ENCODE measurements at regions not wholly inside any gene's neighbourhood (a gene's known extent, or its start where the extent isn't known, plus 50 kb on each side); places are given as distances from the start of the nearest gene placed in this dataset.
"Not testable (repeated sequence)": the region's sequence is repeated elsewhere in the genome, so short reads cannot be mapped to it uniquely, and the experiment has no call there.

DNA sequence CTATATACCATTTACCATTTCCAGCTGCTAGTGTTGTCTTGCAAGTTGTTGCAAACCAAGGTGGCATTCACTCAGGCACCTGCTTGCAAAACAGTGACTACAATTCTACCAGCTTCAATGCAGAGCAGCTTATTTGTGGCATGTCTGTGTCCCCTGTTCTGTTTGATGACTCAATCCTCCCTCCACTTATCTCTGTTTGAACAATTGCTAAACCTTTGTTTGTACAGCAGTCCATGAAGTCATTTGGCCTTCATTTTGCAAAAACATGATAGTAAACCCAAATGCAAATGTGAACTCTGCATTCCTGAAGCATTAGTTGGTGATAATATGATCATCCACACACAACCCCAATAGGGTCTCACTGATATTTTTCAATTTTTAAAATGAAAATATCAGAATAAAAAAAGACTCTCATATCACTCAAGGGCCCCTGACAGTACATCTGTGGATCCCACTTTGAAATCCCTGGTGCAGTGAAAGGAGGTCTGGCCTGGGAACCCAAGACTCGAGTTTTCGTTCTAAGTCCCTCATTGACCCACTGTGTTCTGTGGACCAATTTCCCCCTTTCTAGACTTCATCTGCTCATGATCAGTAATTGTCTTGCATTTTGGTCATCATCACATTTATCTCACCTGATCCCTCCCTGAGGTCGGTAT lies 425.4 kb downstream of the RPS24 start:
- no peak for DNase-seq (ENCODE audit: low spot score)

GRCh38 chr10:78459639-78460037 lies 426.0 kb downstream of the RPS24 start:
- DNase-seq (ENCODE audit: low spot score) = no peak

DNA sequence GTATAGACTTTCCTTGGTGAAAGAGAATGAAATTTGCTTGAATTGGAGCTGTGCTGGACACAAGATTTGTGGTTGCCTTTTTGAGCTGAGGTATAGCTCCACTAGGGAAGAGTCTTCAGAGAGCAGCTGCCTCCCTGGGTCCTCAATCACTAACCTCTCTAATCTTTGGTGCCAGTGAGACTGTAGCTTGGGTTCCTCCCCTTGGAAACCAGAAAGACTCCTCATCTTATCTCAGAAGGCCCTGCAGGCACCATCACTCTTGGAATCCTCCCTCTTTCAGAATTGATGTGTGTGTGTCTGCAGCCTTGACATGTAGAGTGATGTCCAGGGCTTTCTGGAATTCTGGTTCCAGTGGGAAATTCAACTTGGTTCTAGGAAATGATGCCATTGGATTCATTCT lies 426.5 kb downstream of the RPS24 start:
- no peak for DNase-seq (ENCODE audit: low spot score)

GRCh38 chr10:78461333-78461732 lies 427.7 kb downstream of the RPS24 start:
- no peak for DNase-seq (ENCODE audit: low spot score)

- no peak for DNase-seq (ENCODE audit: low spot score)
Measured at GRCh38 chr10:78462176-78462575, 428.5 kb downstream of the RPS24 start.

DNA sequence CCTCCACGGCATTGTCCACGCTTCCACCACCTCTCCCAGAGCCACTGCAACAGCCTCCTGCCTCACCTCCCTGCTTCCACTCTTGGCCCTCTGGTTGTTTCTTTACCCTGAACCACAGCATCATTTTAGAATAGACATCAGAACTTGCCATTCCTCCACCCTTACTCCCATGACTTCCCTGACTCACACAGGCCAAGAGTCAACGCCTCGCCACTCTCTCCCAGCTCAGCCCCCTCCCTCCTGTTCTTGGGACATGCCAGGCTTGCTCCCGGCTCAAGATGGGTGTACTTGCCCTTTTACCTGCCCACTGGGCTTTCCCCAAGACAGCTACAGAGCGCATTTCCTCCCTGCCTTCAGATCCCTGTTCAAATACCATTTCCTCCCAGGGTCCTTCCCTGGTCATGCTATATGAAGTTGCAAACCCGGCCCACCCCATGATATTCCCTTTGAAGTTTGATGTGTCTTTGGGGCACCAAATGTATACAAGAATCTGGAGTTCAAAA lies 429.1 kb downstream of the RPS24 start:
- no peak for DNase-seq (ENCODE audit: low spot score)

DNA sequence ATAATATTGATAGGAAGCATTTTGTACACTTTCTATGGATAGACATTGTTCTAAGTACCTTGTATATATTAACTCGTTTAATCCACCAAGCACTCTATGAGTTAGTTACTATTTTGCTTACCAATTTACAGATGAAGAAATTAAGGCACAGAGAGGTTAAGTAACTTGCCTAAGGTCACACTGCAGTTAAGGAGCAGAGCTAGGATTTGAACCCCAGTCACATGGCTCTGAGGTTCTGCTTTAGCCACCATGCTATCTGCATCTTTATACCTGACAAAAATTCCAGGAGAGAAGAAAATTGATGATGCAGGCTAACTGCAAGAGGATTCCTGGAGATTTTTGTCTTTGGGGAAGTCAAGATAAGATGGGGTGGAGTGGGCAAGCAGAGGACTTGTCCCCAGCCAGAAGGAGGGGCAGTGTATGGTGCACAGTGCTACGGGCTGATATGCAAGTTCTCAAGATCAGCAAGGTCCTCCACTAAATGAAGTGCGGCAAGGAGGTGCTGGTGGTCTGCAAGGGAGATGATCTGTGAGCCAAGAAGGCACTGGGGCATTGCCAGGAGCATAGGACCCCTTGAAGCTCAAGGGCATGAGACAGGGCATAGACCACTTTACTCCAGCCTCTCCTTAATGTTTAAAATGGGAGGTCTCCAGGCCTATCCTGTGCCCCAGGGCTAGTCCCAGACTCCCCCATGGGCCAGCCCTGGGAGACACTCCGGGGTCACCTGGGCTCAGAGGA lies 430.6 kb downstream of the RPS24 start:
- no peak for DNase-seq (ENCODE audit: low spot score)

DNA sequence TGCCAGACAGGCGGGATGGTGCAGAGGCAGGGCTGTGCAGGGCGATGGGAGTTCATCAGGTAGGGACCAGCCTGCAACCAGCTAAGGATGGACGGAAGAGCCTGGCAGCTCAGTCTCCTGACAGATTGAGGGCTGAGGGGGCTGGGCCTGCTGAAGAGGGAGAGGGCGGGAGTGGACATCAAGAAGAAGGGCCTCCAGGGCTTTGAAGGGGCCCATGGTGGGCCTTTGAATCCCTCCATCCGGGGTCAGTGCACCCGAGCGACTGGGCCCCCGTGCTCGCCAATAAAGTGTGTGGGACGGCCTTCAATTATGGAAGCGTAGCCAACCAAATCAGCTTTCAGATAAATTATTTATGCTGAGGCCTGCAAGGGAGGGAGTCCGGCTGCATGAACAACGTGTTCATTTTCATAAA lies 431.2 kb downstream of the RPS24 start:
- DNase-seq (ENCODE audit: low spot score) = no peak

GRCh38 chr10:78465431-78465830 lies 431.8 kb downstream of the RPS24 start:
- DNase-seq (ENCODE audit: low spot score) = no peak

DNA sequence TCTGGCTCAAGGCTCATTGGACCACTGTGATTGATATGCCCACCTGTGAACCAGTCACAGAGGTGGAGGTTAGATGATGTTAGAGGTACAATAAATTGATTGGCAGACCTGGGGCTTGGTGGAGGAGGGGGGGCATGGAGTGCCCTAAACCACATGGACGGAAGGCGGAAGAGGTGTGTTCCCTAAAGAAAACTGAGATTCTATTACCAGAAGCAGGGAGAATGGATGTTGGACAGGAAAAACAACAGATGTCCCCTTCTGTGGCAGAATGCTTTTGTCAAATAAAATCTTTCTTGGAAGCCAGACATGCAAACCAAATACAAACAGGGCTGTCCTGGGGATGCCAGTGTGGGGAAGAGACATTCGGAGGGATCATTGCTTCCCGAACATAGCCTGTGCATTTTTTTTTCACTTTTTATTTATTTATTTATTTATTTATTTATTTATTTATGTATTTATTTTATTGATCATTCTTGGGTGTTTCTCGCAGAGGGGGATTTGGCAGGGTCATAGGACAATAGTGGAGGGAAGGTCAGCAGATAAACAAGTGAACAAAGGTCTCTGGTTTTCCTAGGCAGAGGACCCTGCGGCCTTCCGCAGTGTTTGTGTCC lies 433.9 kb downstream of the RPS24 start:
- DNase-seq (ENCODE audit: low spot score) = no peak

GRCh38 chr10:78468731-78469130 lies 435.1 kb downstream of the RPS24 start:
- not testable (repeated sequence) for DNase-seq (ENCODE audit: low spot score)

- DNase-seq (ENCODE audit: low spot score) = no peak
Measured at GRCh38 chr10:78470267-78471103, 436.8 kb downstream of the RPS24 start.

- no peak for DNase-seq (ENCODE audit: low spot score)
Measured at GRCh38 chr10:78471326-78471722, 437.7 kb downstream of the RPS24 start.

DNA sequence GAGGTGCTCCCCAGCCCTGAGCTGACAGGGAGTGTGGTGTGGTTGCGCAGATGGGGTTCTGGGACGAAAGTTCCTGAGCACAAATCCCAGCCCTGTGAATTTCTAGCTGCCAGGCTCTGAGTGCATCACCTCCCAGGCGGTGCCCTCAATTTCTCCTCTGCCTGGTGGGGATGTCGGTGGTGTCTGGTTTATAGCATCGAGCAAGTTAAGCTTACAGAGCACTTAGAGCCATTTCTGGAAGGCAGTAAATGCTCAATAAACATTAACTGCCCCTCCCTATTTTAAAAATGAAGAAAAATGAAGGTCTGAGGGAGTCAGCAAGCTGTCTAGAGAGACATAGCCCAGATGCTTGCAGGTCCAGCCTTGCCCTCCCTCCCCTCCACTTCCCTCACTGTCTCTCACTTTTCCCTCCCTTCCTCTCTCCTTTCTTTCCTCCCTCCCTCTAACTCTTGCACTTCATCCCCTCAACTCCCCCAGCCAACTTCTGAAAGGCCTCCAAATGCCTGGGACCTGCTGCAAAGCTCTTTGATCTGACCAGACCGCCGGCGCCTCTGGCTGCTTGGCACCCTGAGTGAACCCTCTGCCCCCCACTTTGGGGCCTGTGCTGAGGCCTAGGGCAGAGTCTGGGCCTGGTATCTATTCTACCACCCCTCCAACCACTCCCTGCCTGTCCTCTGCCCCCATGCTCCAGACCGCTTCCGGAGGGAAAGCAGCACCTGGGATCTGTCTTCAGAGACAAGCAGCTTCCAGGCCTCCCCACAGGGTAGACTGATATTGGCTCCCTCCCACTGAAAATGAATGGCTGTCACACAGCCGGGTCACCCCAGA lies 438.3 kb downstream of the RPS24 start:
- no peak for DNase-seq (ENCODE audit: low spot score)

DNA sequence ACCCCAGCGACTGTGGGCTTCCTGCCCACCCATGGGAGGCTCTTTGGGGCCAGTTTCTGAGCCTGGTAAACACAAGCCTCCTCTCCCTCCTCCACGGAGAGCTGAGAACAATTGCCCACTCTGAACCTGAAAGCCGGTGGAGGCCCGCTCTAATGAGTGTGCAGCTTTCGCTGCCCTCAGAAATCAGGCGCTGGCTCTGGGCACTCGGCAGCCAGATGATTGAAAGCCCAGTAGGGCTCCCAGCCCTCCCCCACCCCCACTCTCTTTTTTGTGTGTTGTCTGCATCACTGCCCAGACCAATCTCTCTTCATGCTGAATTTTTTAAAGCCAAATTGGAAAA lies 438.9 kb downstream of the RPS24 start:
- no peak for DNase-seq (ENCODE audit: low spot score)

DNA sequence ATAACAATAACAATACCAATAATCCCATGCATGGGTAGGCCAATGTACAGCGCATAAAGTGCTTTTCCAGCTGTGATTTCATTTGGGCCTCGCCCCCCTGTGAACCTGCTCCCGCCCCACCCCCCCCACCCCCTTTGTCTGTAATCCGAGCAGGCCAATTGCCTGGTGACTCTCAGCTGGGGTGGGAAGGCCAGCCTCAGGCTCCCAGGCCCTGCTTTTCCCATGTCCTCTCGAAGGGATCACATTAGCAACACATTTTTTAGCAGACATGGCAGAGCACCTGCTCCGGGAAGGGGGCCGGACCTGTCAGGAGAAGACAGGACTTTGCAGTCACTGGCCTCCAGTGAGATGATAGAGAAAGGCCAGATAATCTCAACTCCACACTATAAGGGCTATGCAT lies 439.3 kb downstream of the RPS24 start:
- DNase-seq (ENCODE audit: low spot score) = no peak

DNA sequence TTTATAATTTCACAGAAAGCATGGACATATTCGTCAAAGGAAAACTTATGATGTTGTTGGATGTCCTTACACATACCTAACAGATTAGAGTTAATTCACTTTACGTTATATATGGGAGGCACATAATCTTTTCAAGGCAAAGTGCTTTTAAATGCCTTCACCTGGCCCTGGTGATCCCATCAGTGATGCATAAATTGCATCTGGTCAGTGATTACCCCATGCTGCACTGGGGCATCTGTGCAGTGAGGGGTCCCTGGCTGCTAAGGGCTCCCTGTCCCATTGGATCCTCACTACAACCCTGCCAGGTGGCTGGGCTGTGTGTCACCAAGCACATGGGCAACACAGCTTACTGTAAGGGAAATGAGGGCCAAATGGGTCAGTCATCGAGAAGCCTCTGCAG lies 441.1 kb downstream of the RPS24 start:
- no peak for DNase-seq (ENCODE audit: low spot score)

DNA sequence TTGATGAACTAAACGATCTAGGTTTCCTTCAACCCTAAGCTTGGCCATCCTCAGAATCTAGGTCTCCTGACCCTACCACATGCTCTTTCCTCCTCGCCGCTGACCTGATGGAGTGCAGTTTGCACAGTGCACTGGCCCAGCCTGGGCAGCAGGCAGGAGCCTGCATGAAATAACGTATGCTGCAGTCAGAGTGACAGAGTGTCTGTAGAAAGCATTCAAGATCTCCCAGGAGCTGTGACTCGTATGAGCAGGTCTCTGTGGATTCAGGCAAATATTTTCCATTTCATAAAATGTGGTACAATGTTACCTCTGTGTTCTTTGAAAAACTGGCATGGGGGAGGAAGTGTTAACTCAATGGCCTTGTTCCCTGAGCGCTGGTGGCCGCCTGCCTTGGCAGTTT lies 441.8 kb downstream of the RPS24 start:
- no peak for DNase-seq (ENCODE audit: low spot score)

DNA sequence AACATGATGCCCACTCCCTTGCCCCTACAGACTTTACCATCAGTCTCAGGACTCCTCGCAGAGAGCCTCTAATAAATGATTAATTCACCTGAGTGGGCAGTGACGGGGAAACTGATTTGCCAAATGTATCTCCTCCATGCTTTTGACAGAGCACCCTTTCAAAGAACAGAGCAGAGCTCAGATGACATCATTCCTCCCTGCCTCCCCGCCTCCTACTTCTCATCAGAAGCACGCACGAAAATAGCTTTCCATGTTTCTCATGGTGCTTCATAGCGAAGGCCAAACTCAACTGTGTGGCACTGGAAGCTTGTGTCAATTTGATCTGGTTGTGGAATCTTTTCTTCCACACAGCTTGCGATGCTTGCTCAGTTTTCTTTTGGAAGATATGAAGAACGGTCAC lies 442.5 kb downstream of the RPS24 start:
- no peak for DNase-seq (ENCODE audit: low spot score)

DNA sequence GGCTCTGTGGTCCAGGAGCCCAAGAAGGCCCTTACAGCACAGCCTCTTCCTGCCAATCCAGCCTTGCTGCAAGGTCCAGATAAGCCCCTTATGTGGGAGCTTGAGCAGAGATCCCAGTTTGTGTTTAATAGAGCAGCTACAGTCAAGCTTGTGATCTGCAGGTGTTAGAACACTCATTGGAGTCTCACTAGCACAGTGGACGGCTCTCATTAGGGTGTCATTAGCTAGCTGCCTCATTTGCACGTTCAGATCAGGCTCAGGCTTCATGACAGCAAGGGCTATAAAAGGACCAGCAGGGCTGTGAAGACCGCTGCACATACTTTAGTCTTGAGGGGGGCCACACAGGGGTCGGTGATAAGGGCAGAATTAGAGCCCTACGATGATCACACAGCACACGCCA lies 443.2 kb downstream of the RPS24 start:
- DNase-seq (ENCODE audit: low spot score) = no peak

DNA sequence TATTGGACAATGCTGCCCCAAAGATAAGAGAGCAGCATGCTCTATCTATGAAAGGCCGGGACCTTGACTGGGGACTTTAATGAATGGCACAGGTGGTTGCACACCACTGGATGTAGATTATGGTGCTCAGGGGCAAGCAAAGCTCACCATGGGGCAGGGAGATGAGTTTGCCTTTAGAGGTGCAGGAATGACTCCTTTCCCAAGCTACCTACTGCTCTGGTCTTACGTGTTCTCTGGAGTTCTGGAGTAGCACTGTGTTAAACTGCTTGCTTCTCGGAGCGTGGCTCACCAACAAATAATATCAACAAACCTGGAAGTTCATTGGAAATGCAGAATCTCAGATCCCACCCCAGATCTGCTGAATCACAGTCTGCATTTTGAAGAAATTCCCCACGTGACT lies 445.3 kb downstream of the RPS24 start:
- no peak for DNase-seq (ENCODE audit: low spot score)

DNA sequence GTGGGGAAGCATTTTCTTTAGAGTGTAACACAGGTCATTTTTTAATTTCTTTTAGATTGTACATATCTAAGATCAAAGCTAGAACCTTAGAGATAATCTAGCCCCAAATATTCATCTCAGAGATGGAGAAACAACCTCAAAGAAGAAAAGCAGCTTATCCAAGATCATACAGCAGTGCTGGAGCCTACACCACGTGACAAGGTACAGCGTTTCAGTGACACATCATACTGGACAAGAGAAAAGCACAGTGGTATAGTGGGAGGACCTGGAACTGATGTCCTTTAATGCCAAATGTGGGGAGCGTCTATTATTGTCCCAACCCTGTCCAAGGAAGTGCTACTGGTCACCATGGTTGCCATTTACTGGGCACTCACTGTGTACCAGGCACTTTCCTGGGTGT lies 445.8 kb downstream of the RPS24 start:
- DNase-seq (ENCODE audit: low spot score) = no peak

All from hematopoietic multipotent progenitor cell treated with erythropoietin and hydrocortisone succinate and interleukin-3 and kit ligand, for 17 days (in vitro differentiated cells).